HUDEP-2 (cell line): ENCODE measurements at regions not wholly inside any gene's neighbourhood (a gene's known extent, or its start where the extent isn't known, plus 50 kb on each side); places are given as distances from the start of the nearest gene placed in this dataset.
"Not testable (repeated sequence)": the region's sequence is repeated elsewhere in the genome, so short reads cannot be mapped to it uniquely, and the experiment has no call there.

Experiments
- DNase-seq, 76 experiments: peaks; one replicate each; lab custom pipeline; 2025; ENCODE audit not compliant: unreplicated experiment in 76 of 76; lab: John Stamatoyannopoulos, UW

GRCh38 chr2:238774980-238775509, 72.8 kb upstream of the TWIST2 start:
- DNase-seq = no peak

- DNase-seq = no peak
Observed at GRCh38 chr2:238775591-238775990, 72.3 kb upstream of the TWIST2 start.

DNA sequence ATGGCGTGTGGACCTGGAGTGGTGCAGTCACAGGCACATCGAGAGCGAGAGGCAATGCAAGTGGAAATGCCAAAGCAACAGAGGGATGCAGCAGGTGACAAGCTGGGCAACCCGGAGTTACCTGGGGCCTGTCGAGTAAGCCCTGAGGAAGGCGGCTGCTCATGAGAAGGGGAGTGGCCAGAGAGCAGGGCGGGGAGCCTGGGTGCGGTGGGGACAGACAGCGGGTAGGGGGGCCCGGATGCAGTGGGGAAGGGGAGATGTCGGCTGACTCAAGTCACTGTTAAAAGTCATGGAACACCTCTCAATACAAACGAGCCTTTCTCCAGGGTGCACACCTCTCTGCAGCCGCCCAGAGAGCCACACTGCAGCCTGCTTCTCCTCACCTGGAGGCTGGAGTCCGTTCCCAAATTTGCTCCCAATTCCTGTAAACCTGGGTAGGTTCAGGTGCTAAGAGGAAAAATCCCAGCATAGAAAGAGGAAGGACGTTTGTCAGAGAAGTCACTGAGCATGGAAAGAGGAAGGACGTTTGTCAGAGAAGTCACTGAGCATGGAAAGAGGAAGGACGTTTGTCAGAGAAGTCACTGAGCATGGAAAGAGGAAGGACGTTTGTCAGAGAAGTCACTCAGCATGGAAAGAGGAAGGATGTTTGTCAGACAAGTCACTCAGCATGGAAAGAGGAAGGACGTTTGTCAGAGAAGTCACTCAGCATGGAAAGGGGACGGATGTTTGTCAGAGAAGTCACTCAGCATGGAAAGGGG, 71.7 kb upstream of the TWIST2 start:
- no peak for DNase-seq

DNA sequence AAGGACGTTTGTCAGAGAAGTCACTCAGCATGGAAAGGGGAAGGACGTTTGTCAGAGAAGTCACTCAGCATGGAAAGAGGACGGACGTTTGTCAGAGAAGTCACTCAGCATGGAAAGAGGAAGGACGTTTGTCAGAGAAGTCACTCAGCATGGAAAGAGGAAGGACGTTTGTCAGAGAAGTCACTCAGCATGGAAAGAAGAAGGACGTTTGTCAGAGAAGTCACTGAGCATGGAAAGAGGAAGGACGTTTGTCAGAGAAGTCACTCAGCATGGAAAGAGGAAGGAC, 71.2 kb upstream of the TWIST2 start:
- not testable (repeated sequence) for DNase-seq

DNA sequence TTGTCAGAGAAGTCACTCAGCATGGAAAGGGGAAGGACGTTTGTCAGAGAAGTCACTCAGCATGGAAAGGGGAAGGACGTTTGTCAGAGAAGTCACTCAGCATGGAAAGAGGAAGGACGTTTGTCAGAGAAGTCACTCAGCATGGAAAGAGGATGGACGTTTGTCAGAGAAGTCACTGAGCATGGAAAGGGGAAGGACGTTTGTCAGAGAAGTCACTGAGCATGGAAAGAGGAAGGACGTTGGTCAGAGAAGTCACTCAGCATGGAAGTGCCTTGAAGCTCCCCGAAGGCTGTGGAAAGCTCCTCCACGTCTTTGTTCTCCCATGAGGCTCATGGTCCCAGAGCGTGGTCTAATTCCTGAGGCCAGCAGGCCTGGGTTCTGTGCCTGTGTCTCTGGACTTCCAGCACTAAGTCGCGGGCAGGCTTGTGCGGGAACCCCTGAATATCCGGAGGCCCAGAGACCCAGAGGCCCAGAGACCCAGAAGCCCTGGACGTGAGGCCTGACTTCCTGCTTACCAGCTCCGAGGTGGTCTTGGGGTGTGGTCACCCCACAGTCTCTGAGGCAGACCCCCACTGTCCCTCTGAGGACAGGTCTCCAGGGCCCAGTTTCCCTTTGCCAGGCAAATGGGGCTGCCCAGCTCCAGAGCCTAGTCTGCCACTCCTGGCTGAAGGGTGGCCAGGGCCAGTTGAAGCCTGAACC, 70.4 kb upstream of the TWIST2 start:
- no peak for DNase-seq

- DNase-seq = peak in 39 of 76 experiments; percentile 1 to 55 (median 15)
Observed at GRCh38 chr2:238784671-238785527, 63.0 kb upstream of the TWIST2 start.

DNA sequence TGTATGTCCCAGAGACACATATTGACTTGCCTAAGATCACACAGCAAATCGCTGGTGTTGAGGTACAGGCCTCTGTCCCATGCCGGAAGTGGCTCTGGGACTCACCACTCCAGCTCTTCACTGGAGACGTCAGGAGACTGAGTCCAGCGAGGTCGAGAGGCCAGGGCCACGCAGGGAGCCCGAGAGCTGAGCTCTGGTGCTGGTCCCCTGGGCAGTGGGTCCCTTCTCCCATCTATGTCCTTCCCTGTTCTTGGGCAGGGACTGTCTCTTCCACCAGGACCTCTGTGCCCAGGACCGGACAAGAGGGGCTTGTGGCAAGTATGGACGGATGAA, 62.4 kb upstream of the TWIST2 start:
- no peak for DNase-seq

DNA sequence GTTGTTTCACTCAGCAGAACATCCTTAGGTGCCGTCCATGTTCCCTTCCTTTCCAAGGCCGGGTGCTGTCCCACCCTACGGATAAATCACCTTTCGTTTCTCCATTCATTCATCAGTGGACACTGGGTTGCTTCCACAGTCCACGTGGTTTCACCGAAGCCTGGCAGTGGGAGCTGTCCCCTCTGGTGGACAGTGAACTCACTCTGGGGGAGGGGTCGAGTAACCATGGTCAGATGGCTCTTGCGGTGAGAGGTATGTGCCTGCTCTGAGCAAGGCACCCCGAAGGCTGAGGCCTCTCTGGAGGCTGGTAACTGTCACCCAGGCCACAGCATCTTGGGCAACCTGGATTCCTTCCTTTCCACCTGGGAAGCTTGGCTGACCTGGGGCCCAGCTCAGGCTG, 61.5 kb upstream of the TWIST2 start:
- no peak for DNase-seq

DNA sequence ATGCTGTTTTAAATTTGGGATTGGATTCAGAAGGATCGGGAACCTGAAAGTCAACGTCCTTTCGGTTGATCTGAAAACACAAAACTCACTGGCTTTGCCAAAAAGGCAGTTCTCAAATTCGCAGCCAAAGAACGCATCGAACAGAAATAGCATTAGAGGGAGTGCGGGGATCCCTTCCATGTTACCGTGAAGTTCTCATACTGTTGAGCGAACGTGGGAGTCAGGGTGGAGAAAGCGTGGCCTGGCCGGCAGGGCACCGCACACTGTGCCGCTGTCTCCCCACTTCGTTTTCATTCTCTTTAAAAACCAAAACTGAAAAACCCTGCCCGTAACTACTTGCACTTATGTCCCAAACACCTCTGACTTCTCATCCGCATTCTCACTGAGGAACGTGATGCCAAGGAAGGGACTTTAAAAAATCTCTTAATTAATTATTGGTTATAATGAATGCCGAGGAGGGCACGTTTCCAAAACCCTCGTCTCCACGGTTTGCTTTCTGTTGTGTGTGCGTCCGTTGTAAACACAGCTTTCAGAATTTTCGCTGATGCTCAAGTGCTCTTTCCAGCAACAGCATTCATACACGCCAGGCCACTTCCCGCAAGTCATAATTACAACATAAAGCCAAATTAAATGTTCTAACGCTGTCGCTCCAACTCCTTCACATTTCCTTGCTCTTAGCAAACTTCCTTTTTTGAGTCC, 60.9 kb upstream of the TWIST2 start:
- DNase-seq = no peak

- DNase-seq = no peak
Observed at GRCh38 chr2:238787501-238787900, 60.4 kb upstream of the TWIST2 start.

- no peak for DNase-seq
Observed at GRCh38 chr2:238789317-238789806, 58.5 kb upstream of the TWIST2 start.

DNA sequence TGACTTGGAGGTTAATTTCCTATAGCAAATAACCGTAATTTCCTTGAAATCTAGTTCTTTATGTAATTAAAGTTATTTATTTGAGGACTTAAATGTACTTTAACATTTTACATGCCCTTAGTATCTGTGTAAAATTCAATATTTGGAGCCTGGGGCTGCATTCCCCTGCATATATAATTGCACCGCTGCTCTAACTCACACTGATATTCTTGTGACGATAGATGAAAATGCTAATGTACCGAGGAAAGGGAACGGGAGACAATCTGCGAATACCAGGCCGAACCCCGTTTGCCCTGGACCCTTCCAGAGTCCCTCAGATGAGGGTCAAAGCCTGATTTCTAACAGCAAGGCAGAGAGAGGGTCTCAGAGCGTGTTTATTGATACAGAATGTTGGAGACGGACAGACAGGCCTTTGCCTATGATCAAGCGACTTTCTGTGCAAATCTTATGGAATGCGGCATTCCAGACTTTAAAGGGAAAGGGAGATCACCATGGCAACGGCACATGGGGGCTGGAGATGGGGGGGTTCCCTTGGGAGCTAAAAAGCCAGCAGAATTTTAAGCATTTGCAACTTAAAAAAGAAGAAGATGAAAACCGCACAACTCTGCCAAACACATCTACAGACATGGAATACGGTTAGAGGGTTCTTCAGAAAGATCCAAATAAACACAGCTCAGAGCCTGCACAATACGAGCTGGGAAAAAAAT, 57.6 kb upstream of the TWIST2 start:
- DNase-seq = no peak

GRCh38 chr2:238790833-238791230, 57.1 kb upstream of the TWIST2 start:
- no peak for DNase-seq

GRCh38 chr2:238791354-238791753, 56.5 kb upstream of the TWIST2 start:
- DNase-seq = no peak

DNA sequence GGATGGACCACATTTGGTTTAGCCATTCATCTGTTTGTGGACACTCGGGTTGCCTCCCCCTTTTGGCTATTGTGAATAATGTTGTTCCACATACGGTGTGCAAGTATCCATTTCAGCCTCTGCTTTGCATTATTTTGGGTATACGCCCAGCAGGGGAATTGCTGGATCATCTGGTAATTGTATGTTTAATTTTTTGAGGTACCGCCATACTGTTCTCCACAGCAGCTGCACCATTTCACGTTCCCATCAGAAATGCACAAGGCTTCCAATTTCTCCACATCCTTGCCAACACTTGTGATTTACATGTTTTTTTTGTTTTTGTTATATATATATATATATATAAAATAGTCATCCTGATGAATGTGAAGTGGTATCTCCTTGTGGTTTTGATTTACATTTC, 54.6 kb upstream of the TWIST2 start:
- DNase-seq = no peak

GRCh38 chr2:238793801-238794449, 54.0 kb upstream of the TWIST2 start:
- no peak for DNase-seq

DNA sequence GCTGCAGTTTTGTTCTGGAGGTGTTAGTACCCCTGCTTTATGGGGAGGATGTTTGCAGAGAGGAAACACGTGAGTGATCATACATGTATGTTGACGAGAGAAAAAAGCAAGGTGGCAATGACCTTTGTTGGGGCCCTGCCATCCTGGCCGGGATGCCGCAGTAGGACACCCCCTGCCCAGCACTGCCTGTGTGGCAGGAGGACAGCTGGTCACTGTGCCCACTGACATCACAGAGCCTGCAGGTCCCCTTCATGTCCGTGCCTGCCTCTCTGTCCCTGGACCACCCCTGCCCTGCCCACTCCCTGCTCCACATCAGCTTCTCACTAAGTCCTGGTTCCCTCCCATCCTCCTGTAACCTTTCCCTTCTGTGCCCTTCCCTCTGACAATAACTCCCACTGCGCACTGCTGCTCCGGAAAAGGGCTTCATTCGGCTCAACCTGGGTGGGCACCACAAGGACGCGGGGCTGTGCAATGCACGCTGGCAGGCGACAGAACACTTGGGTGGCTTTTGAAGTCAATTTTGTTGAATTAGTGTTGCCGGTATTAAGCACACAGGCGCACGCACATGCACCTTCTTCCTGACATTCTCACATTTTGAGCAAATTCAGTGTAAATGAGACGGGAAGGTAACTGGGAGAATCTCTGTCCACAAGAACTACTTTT, 51.5 kb upstream of the TWIST2 start:
- DNase-seq = no peak

DNA sequence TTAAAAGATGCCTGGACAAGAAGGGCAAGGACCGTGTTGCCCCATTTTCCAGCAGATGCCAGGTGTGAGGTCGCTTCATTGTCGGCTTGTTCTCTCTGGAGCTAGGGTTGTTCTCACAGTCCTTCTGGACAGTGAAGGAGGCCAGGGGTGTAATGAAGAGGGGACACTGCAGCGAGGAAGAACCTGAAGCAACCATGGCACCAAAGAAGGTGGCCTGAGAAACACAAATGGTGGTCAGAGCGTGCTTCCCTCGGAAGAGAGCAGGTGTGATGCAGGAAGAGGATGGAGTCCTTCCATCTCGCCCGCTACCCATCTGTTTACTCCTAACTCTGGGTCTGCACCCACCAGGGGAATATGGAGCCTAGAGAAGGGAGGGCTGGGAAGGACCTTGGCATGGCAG, 50.3 kb upstream of the TWIST2 start:
- no peak for DNase-seq
